GM12801 (cell line): ENCODE measurements at regions not wholly inside any gene's neighbourhood (a gene's known extent, or its start where the extent isn't known, plus 50 kb on each side); places are given as distances from the start of the nearest gene placed in this dataset.

Experiments used
- TF ChIP-seq, protein P1 (sequence below): IDR thresholded peaks from one replicate; pipeline ENCODE4 v1.5.1; 2011; ENCODE audit warnings: control low read depth; ENCODE audit not compliant: insufficient read length; ENCODE audit errors: extremely low read depth

DNA sequence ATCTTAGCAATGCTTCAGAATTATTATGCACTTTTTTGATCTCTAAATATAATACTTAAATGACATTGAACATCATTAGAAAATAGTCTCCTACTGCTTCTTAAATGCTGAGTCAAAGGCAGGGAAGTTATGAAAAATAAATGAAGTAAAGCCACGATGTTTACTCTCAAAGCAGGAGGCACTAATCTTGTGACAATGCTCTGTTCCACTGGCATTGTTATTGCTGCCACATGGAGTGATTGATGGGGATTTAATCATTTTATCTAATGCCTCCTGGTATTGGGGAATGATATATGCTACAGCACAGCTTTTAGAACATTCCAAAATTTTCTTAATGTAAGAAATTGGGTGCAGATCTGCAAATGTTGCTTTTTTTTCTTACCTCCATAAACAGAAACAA is 1655.4 kb upstream of the NUDT12 start:
- TF ChIP-seq, protein P1, sequence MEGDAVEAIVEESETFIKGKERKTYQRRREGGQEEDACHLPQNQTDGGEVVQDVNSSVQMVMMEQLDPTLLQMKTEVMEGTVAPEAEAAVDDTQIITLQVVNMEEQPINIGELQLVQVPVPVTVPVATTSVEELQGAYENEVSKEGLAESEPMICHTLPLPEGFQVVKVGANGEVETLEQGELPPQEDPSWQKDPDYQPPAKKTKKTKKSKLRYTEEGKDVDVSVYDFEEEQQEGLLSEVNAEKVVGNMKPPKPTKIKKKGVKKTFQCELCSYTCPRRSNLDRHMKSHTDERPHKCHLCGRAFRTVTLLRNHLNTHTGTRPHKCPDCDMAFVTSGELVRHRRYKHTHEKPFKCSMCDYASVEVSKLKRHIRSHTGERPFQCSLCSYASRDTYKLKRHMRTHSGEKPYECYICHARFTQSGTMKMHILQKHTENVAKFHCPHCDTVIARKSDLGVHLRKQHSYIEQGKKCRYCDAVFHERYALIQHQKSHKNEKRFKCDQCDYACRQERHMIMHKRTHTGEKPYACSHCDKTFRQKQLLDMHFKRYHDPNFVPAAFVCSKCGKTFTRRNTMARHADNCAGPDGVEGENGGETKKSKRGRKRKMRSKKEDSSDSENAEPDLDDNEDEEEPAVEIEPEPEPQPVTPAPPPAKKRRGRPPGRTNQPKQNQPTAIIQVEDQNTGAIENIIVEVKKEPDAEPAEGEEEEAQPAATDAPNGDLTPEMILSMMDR, result no peak

DNA sequence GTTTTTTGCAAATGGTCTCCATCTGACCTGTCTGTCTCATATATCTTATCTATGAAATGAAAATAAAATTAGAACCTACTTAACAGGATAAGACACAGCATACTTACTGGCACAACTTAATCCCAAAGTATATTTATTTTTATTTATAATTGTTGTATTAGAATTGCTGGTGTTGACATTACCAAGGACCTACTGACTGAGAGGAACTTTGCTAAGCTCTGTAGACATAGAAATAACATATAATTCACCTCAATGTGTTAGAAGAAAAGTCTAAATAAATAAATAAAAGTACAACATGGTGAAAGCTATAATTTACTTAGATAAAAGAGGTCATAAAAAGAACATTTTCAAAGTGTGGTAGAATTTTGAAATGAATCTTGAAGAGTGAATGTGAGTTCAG is 1650.5 kb upstream of the NUDT12 start:
- TF ChIP-seq, protein P1, result no peak

DNA sequence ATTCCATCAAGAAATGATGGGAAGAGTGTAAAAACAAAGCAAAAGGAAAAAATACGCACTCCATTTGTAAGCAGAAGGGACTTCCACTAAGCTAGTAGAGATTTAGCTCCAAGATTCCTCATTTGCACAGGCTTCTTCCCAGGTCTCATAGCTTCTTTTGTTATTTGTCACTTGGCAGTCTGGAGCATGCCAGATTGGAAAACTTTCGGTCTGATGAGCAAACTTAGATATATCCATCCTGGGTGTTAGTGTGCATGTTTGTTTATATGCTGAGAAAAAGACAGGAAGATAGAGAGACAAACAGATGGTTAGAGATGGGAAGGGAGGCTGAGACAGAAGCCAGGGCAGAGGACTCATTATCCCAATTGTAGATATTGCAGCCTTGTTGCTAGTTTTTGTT is 1644.5 kb upstream of the NUDT12 start:
- TF ChIP-seq, protein P1, result no peak

DNA sequence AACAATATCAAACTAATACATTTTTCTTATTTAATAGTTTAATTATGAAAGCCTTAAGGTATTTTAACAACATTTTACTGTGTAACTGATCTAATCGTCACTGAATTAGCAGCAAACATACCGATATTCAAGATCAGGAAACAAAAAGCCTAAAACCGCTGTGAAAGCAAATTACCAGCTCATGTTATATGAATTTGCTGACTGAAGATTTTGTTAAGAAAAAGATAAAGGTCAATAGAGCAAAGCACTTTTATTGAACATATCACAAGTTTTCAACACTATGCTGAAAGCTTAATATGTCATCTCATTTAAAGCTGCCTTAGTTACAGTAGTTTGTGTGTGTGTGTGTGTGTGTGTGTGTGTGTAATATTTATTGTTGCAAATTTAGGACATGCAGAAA is 1634.9 kb upstream of the NUDT12 start:
- TF ChIP-seq, protein P1, result no peak

DNA sequence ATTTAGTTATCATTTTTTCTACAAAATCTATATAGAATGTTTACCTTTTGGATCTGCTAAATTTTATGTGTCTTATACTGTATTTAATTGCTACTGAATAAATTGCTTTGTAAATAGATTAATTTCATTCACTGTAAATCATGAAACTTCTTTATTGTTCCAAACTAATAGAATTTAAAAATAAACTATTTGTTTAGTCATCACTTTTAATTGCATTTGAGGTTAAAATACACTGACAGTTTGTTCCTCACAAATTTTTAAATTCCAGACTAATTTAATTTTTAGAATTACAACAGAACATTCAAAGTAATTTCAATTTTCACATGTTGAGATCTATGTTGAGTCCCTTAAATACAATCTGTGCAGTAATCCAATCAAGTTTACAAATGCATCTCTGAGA is 1633.2 kb upstream of the NUDT12 start:
- TF ChIP-seq, protein P1, result no peak

DNA sequence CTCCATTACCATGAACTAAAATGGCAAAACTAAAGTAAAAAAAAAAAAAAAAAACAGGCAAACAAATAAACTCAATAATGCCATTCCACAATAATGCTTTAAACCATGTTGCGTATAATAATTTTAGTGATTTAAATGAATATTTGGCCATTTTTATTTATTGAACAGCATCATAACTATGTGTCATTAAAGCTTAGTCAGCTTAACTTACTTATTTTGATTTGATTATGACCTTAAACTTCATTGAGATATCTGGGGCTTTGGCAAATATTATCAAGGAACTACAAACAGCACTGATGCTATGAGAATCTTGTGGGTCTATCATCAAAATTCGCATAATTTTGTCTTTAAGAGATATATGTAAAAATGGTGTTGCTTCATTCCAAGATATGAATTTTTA is 1610.3 kb upstream of the NUDT12 start:
- TF ChIP-seq, protein P1, result no peak

DNA sequence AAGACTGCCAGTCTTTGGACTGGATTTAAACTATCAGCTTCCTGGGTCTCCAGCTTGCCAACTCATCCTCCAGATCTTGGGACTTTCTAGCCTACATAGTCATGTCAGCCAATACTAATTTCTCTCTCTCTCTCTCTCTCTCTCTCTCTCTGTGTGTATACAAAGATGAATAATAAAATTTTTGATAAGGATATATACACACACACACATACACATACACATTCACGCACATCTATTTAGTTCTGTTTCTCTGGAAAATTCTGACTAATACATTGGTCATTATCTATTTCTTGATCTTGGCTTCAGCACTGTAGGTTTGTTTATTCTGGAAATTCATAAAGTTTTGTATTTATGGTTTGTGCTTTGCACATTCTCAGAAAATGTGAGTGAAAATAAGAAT is 1606.2 kb upstream of the NUDT12 start:
- TF ChIP-seq, protein P1, result no peak

DNA sequence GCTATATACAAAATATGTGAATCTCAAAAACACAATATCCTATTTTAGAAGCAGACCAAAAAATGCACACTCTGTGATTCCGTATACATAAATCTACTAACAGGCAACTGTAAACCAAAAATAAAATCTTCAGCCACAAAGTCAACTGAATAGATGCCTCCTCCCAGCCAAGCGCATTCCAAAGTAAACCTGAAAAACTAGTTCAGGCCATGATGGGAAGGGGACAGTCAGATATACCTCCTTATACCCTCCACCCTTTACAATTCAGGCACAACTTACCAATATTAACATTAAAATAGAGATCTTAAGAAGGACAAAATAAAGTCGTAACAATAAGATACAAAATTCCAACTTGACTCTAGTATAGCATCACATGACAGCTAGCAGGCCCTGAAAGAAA is 1604.5 kb upstream of the NUDT12 start:
- TF ChIP-seq, protein P1, result no peak
